ENCODE measurements at regions not wholly inside any gene's neighbourhood (a gene's known extent, or its start where the extent isn't known, plus 50 kb on each side); places are given as distances from the start of the nearest gene placed in this dataset.

- no peaks in the 10 kb centered on the region for H3K27me3 ChIP-seq (ENCODE audit: insufficient read depth, insufficient read length)
- no peak overlapping the region for H3K9ac ChIP-seq (ENCODE audit: insufficient read length, low read depth)
- no peak for DNase-seq (ENCODE audit: low read depth, low spot score)
- no peak overlapping the region for H3K4me3 ChIP-seq (ENCODE audit: insufficient read length, low read depth)
- H3K9me3 ChIP-seq (ENCODE audit: insufficient read depth, low read length) = no peaks in the 10 kb centered on the region
- no peaks in the 10 kb centered on the region for H3K36me3 ChIP-seq (ENCODE audit: insufficient read depth, insufficient read length, low read length)
- TF ChIP-seq ZNF274 (IDR thresholded peaks at IDR 0.05; ENCODE audit: low read depth, low read length) (no peak), SUZ12 (IDR thresholded peaks at IDR 0.05; ENCODE audit: extremely low read depth, insufficient read depth, insufficient read length) (no peak), YY1 (IDR thresholded peaks at IDR 0.05; ENCODE audit: insufficient read depth, insufficient read length) (no peak)
- no peaks in the 10 kb centered on the region for H3K4me1 ChIP-seq (ENCODE audit: insufficient read depth, insufficient read length)
Measured at GRCh38 chrX:5341902-5342301, 886.8 kb downstream of the NLGN4X start.

GRCh38 chrX:5337160-5337559 is 891.5 kb downstream of the NLGN4X start:
- H3K9me3 ChIP-seq (ENCODE audit: insufficient read depth, low read length) = no peaks in the 10 kb centered on the region
- H3K4me3 ChIP-seq (ENCODE audit: insufficient read length, low read depth) = no peak overlapping the region
- no peaks in the 10 kb centered on the region for H3K27me3 ChIP-seq (ENCODE audit: insufficient read depth, insufficient read length)
- DNase-seq (ENCODE audit: low read depth, low spot score) = no peak
- H3K36me3 ChIP-seq (ENCODE audit: insufficient read depth, insufficient read length, low read length) = no peaks in the 10 kb centered on the region
- H3K9ac ChIP-seq (ENCODE audit: insufficient read length, low read depth) = no peak overlapping the region
- H3K4me1 ChIP-seq (ENCODE audit: insufficient read depth, insufficient read length) = no peaks in the 10 kb centered on the region
- TF ChIP-seq ZNF274 (IDR thresholded peaks at IDR 0.05; ENCODE audit: low read depth, low read length) = no peak
- no peak for TF ChIP-seq SUZ12 (IDR thresholded peaks at IDR 0.05; ENCODE audit: extremely low read depth, insufficient read depth, insufficient read length)
- no peak for TF ChIP-seq YY1 (IDR thresholded peaks at IDR 0.05; ENCODE audit: insufficient read depth, insufficient read length)

- H3K36me3 ChIP-seq (ENCODE audit: insufficient read depth, insufficient read length, low read length) = no peaks in the 10 kb centered on the region
- no peaks in the 10 kb centered on the region; the same call in 1 of the 2 replicates for H3K9me3 ChIP-seq (ENCODE audit: insufficient read depth, low read length)
- DNase-seq (ENCODE audit: low read depth, low spot score) = no peak
- TF ChIP-seq YY1 (IDR thresholded peaks at IDR 0.05; ENCODE audit: insufficient read depth, insufficient read length) (no peak), ZNF274 (IDR thresholded peaks at IDR 0.05; ENCODE audit: low read depth, low read length) (no peak)
- no peaks in the 10 kb centered on the region for H3K4me1 ChIP-seq (ENCODE audit: insufficient read depth, insufficient read length)
- H3K9ac ChIP-seq (ENCODE audit: insufficient read length, low read depth) = no peak overlapping the region
- no peaks in the 10 kb centered on the region for H3K27me3 ChIP-seq (ENCODE audit: insufficient read depth, insufficient read length)
- H3K4me3 ChIP-seq (ENCODE audit: insufficient read length, low read depth) = no peak overlapping the region
Measured at GRCh38 chrX:5324546-5324945, 904.1 kb downstream of the NLGN4X start.

- H3K9me3 ChIP-seq (ENCODE audit: insufficient read depth, low read length) = no peaks in the 10 kb centered on the region
- no peak overlapping the region for H3K4me3 ChIP-seq (ENCODE audit: insufficient read length, low read depth)
- no peaks in the 10 kb centered on the region for H3K36me3 ChIP-seq (ENCODE audit: insufficient read depth, insufficient read length, low read length)
- H3K27me3 ChIP-seq (ENCODE audit: insufficient read depth, insufficient read length) = no peaks in the 10 kb centered on the region
- H3K9ac ChIP-seq (ENCODE audit: insufficient read length, low read depth) = no peak overlapping the region
- TF ChIP-seq SUZ12 (IDR thresholded peaks at IDR 0.05; ENCODE audit: extremely low read depth, insufficient read depth, insufficient read length) = no peak
- TF ChIP-seq YY1 (IDR thresholded peaks at IDR 0.05; ENCODE audit: insufficient read depth, insufficient read length) = no peak
- TF ChIP-seq ZNF274 (IDR thresholded peaks at IDR 0.05; ENCODE audit: low read depth, low read length) = no peak
- no peak for DNase-seq (ENCODE audit: low read depth, low spot score)
- no peaks in the 10 kb centered on the region for H3K4me1 ChIP-seq (ENCODE audit: insufficient read depth, insufficient read length)
Measured at GRCh38 chrX:5314148-5314547, 914.5 kb downstream of the NLGN4X start.

- H3K4me1 ChIP-seq (ENCODE audit: insufficient read depth, insufficient read length) = no peaks in the 10 kb centered on the region
- no peaks in the 10 kb centered on the region for H3K27me3 ChIP-seq (ENCODE audit: insufficient read depth, insufficient read length)
- H3K9ac ChIP-seq (ENCODE audit: insufficient read length, low read depth) = no peak overlapping the region
- TF ChIP-seq ZNF274 (IDR thresholded peaks at IDR 0.05; ENCODE audit: low read depth, low read length) (no peak), YY1 (IDR thresholded peaks at IDR 0.05; ENCODE audit: insufficient read depth, insufficient read length) (no peak), SUZ12 (IDR thresholded peaks at IDR 0.05; ENCODE audit: extremely low read depth, insufficient read depth, insufficient read length) (no peak)
- no peak for DNase-seq (ENCODE audit: low read depth, low spot score)
- H3K9me3 ChIP-seq (ENCODE audit: insufficient read depth, low read length) = no peaks in the 10 kb centered on the region
- H3K36me3 ChIP-seq (ENCODE audit: insufficient read depth, insufficient read length, low read length) = no peaks in the 10 kb centered on the region
- H3K4me3 ChIP-seq (ENCODE audit: insufficient read length, low read depth) = no peak overlapping the region
Measured at GRCh38 chrX:5307416-5307815, 921.3 kb downstream of the NLGN4X start.

GRCh38 chrX:5306654-5307121 is 922.0 kb downstream of the NLGN4X start:
- Histone ChIP-seq H3K27me3 (ENCODE audit: insufficient read depth, insufficient read length) (no peaks in the 10 kb centered on the region), H3K9ac (ENCODE audit: insufficient read length, low read depth) (no peak overlapping the region), H3K36me3 (ENCODE audit: insufficient read depth, insufficient read length, low read length) (no peaks in the 10 kb centered on the region), H3K4me1 (ENCODE audit: insufficient read depth, insufficient read length) (no peaks in the 10 kb centered on the region), H3K4me3 (ENCODE audit: insufficient read length, low read depth) (no peak overlapping the region), H3K9me3 (ENCODE audit: insufficient read depth, low read length) (no peaks in the 10 kb centered on the region)
- no peak for DNase-seq (ENCODE audit: low read depth, low spot score)
- TF ChIP-seq SUZ12 (IDR thresholded peaks at IDR 0.05; ENCODE audit: extremely low read depth, insufficient read depth, insufficient read length) (no peak), ZNF274 (IDR thresholded peaks at IDR 0.05; ENCODE audit: low read depth, low read length) (no peak), YY1 (IDR thresholded peaks at IDR 0.05; ENCODE audit: insufficient read depth, insufficient read length) (no peak)

- TF ChIP-seq ZNF274 (IDR thresholded peaks at IDR 0.05; ENCODE audit: low read depth, low read length) = no peak
- no peak for TF ChIP-seq SUZ12 (IDR thresholded peaks at IDR 0.05; ENCODE audit: extremely low read depth, insufficient read depth, insufficient read length)
- no peak for TF ChIP-seq YY1 (IDR thresholded peaks at IDR 0.05; ENCODE audit: insufficient read depth, insufficient read length)
- Histone ChIP-seq H3K9me3 (ENCODE audit: insufficient read depth, low read length) (no peaks in the 10 kb centered on the region), H3K27me3 (ENCODE audit: insufficient read depth, insufficient read length) (no peaks in the 10 kb centered on the region), H3K9ac (ENCODE audit: insufficient read length, low read depth) (no peak overlapping the region), H3K4me3 (ENCODE audit: insufficient read length, low read depth) (no peak overlapping the region), H3K36me3 (ENCODE audit: insufficient read depth, insufficient read length, low read length) (no peaks in the 10 kb centered on the region), H3K4me1 (ENCODE audit: insufficient read depth, insufficient read length) (no peaks in the 10 kb centered on the region)
- no peak for DNase-seq (ENCODE audit: low read depth, low spot score)
Measured at GRCh38 chrX:5305452-5305851, 923.2 kb downstream of the NLGN4X start.

- no peaks in the 10 kb centered on the region for H3K4me1 ChIP-seq (ENCODE audit: insufficient read depth, insufficient read length)
- TF ChIP-seq YY1 (IDR thresholded peaks at IDR 0.05; ENCODE audit: insufficient read depth, insufficient read length) (no peak), ZNF274 (IDR thresholded peaks at IDR 0.05; ENCODE audit: low read depth, low read length) (no peak), SUZ12 (IDR thresholded peaks at IDR 0.05; ENCODE audit: extremely low read depth, insufficient read depth, insufficient read length) (no peak)
- H3K36me3 ChIP-seq (ENCODE audit: insufficient read depth, insufficient read length, low read length) = no peaks in the 10 kb centered on the region
- no peak overlapping the region for H3K4me3 ChIP-seq (ENCODE audit: insufficient read length, low read depth)
- H3K27me3 ChIP-seq (ENCODE audit: insufficient read depth, insufficient read length) = no peaks in the 10 kb centered on the region
- no peaks in the 10 kb centered on the region for H3K9me3 ChIP-seq (ENCODE audit: insufficient read depth, low read length)
- no peak overlapping the region for H3K9ac ChIP-seq (ENCODE audit: insufficient read length, low read depth)
- no peak for DNase-seq (ENCODE audit: low read depth, low spot score)
Measured at GRCh38 chrX:5295004-5295403, 933.7 kb downstream of the NLGN4X start.

Measured in NT2/D1 (cell line).